ENCODE measurements at regions not wholly inside any gene's neighbourhood (a gene's known extent, or its start where the extent isn't known, plus 50 kb on each side); places are given as distances from the start of the nearest gene placed in this dataset.

DNA sequence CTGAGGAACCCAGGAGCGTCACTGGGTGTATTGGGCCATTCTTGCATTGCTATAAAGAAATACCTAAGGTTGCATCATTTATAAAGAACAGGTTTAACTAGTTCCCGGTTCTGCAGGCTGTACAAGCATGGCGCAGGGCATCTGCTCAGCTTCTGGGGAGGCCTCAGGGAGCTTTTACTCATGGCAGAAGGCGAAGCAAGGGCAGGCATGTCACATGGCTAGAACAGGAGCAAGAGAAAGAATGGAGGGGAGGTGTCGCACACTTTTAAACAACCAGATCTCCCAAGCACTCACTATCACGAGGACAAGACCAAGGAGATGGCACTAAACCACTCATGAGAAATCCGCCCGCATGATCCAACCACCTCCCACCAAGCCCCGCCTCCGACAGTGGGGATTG lies 65.2 kb downstream of the PSMG1 start:
- TF ChIP-seq, protein P1, sequence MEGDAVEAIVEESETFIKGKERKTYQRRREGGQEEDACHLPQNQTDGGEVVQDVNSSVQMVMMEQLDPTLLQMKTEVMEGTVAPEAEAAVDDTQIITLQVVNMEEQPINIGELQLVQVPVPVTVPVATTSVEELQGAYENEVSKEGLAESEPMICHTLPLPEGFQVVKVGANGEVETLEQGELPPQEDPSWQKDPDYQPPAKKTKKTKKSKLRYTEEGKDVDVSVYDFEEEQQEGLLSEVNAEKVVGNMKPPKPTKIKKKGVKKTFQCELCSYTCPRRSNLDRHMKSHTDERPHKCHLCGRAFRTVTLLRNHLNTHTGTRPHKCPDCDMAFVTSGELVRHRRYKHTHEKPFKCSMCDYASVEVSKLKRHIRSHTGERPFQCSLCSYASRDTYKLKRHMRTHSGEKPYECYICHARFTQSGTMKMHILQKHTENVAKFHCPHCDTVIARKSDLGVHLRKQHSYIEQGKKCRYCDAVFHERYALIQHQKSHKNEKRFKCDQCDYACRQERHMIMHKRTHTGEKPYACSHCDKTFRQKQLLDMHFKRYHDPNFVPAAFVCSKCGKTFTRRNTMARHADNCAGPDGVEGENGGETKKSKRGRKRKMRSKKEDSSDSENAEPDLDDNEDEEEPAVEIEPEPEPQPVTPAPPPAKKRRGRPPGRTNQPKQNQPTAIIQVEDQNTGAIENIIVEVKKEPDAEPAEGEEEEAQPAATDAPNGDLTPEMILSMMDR (IDR thresholded peaks at IDR 0.05) = no peak
- no peak for TF ChIP-seq POLR2A (IDR thresholded peaks at IDR 0.05)
- no peak for TF ChIP-seq EP300 (IDR thresholded peaks at IDR 0.05)
- no peak for TF ChIP-seq POLR2AphosphoS5 (IDR thresholded peaks at IDR 0.05)

Measured in sigmoid colon (tissue), 4 donors.